ENCODE measurements at regions not wholly inside any gene's neighbourhood (a gene's known extent, or its start where the extent isn't known, plus 50 kb on each side); places are given as distances from the start of the nearest gene placed in this dataset.

DNA sequence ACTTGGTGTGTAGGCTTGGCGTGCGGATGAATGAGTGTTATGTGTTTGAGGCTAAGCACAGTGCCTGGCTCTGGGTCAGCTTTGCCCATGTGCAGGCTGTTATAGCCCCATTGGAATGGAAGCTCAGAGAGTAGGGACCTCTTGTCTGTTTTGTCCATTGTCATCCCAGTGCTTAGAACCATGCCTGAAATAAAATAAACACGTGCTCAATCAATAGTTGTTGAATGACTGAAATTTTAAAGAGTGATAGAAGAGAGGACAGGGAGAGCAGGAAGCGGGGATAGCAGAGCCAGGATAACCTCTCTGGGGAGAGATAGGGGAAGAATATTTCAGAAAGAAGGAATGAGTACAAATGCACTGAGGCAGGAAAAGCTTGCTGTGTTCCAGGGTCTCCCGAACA, 263.9 kb downstream of the HIVEP2 start:
- DNase-seq (ENCODE audit: low read depth) = no peak

DNA sequence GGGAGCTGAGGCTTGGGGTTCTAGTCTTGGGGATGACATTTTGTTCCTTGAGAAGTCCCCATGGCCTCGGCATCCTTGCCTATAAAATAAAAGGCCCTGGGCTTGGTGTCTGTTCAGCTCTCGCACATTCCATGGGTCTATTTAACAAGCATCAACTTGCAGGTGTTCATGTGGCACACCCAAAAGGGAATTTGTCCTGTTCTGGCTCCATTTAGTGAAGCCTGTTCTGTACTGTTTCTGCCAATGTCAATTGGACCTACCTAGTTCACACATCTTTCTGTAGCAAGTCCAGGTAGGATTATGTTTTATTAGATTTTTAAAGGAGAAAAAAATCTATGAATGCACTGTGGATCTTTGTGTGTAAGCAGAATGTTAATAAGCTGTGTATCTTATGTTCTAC, 262.0 kb downstream of the HIVEP2 start:
- DNase-seq (ENCODE audit: low read depth) = no peak

DNA sequence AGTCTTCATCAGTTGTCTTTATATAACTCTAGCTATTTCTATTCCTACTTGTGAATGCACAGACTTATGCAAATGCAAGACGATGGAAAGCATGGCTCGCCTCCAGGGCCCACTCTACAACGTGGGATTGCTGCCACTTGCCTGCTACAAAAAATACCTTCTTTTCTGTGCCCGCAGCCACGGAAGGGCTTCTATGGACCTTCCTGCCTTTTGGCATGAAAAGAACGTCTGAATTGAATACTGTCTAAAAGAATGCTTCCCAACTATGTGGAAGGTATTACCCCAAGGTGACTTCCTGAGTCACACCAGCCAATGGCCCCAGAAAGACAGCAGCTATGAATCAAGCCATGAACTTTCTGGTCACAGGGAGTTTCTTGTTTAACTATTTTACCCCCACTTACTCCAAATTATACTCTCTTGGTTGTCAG, 261.2 kb downstream of the HIVEP2 start:
- peak; percentile 86 for DNase-seq (ENCODE audit: low read depth)

DNA sequence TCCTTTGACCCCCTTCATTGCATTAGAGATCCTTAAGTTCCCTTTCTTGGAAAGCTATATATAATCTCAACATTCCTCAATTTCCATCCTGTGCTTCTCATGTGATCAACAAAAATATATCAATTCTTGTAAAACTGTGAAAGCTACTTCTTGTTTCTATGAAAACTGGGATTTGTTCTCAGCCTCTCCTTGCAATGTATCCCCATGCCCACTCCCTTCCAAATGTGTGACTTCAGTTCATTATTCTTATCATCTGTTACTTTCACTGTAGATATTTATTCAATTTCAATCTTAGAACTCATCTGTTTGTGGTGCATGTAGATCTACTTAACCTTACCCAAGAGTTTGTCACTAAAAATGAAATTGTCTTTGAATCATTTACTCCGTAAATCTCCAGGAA, 260.6 kb downstream of the HIVEP2 start:
- DNase-seq (ENCODE audit: low read depth) = no peak

DNA sequence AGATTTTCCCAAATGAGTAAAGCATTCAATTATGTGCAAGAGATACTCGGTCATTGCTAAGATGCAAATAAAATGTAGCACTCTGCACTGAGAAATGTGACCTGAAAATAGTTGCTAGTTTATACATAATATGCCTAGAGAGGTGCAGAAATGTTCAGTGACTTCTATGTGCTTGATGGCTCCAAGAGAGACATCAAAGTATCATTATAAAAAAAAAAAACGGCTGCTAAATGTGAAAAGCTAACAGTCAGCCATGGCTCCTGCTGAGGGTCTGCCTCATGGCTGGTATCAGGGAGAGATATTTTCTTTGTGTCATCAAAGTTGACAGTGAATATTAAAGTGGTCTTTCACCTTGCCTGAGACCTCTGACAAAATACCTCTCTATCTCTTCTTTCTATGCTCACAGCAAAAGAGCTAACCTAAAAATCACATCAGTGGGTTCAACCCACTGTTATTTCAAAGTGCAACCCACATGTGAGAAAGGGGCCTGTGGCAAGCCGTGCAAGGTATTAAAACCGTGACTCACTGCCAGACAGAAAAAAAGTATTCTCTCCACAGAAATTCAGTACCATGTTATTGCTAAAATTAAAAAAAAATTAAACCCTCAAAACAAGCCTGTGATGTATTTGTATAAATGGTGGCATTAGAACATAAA, 259.0 kb downstream of the HIVEP2 start:
- DNase-seq (ENCODE audit: low read depth) = no peak

DNA sequence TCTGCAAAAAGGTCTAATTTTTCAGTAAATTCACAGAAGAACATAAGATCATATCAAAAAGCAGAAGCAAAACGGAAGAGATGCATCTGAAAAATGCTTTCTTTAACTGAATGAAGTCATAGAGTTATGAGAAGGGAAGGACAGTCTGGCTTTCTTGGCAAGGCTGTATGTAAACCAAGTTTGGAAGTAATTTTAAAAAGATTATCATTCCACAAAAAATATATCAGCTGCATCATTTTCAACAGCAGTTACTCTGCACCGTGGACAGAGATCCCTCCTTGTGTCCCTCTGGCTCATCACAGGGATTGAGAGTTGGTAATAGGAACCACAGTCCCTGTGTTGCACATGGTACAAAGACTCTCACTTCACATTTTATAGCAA, 258.5 kb downstream of the HIVEP2 start:
- no peak for DNase-seq (ENCODE audit: low read depth)

DNA sequence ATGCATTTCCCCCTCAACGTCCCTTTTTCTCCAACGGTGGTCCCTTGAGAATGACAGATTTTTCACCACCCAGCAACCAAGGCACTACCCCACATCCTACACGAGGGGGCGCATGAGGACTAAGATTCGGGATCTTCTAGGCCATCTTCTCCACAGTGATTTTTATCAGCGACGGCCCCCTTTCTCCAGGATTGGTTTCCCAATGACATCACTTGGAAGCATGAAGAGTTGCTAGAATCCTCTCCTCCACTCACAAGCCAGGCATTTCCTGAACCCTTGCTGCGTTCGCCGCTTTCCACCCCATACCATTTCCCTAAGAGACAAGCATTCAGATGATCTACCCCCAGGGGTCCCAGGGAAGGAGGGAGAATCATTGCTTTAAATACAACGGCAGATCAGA, 252.0 kb downstream of the HIVEP2 start:
- peak; percentile 96 for DNase-seq (ENCODE audit: low read depth)

DNA sequence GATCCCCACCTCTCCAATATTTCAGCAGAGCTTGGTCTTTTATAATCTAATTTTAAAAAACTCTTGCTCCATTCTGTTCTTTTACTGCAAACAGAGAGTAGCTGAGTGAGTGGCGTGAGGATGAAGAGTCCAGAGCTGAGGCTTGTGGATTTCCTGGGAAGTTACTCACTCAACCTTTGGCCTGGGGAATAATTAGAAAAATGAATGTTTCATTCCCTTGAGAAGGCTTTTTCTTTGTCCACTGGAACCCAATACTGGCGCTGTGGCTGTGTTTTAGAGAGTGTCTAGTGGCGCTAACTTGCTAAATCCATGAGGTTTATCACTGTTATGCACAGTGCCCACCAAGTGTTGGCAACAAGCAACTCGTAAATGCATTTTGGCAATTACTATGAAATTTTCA, 251.5 kb downstream of the HIVEP2 start:
- peak; percentile 94 for DNase-seq (ENCODE audit: low read depth)

DNA sequence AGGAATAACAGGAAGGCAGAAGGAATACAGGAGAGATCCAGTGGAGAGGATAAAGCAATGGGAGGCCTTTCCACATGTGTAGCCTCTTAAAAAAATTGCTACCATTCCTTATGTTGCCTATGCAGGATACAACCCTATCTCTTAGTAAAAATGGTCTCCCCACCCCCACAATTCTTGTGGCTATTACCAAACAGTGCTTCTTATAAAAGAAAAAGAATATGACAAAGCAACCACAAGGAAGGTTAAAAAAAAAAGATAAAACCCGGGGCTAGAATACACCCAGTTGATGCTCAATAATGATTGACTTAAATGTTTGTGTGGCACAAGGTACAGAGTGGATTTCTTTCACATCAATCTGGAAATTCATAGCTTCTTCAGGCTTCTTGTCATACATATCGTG, 250.9 kb downstream of the HIVEP2 start:
- DNase-seq (ENCODE audit: low read depth) = peak; percentile 73

DNA sequence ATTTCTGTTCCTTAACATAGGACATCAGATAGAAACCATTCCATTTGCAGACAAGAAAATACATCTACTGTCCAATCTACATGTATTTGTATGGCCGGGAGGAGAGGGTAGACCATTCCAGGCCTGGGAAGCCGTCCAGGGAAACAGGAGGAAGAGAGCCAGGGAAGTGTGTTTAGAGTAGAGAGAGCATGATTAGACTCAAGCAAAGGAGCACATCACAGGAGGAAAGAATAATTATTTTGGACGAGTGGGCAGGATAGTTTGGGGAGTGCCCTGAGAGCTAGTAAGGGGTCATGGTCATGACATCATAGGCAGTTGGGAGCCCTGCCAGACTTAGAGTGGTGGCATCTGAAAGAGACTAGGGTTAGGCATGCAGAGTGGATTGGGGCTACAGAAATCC, 250.0 kb downstream of the HIVEP2 start:
- peak; percentile 25 for DNase-seq (ENCODE audit: low read depth)

DNA sequence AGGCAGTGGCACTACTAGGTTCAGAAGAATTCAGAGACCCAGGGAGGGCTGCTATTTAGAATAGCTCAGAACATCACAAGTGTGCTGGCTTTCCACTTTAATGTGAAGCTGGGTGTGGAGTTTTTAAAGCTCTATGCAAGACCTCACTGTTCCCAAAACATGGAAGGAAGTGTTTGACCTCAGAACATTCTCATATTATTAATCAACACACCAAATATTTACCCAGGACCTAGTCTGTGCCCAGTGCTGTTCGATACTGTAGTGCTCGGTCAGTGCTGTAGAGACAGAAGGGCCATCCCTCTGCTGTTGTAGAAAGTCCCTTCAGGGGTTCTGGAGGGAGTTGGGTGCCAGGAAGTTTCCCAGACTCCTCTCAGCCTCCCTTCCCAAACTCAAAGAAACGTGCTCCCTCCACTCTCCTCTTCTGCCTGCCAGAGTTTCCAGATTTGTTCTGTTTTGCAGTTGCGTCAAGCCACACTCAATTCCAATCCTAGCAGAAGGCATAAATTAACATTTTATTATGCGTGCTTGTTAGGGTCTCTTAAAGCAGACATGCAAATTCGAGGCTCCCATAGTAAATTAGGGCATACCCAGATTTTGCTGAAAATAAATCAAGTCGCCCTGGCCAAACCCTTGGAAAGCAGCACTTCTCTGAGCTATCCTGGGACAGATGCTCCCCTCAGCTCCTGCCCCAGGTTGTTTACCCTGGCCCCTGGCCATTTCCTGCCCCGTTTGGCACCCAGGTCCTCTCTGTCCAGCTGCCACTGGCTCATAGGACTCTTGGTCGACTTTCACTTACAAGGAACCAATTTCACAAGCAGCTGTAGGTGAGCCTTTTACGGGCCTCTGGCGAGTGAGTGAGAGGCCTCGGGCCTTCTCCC, 248.6 kb downstream of the HIVEP2 start:
- peak; percentile 83 for DNase-seq (ENCODE audit: low read depth)

DNA sequence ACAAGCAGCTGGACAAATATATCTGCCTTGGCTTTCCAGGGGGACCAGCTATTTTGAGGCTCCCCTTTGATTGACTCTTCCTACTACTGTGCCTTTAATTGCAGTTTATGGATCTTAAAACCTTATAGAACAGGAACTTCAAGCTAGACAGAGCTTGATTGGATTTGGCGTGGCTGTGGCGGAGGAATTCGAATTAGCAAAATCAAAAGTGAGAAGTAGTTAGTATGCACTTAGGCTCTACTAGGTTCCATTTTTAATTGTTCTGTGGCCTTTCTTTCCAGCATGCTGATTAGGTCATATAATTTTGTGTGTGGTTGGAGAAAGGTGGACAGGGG, 248.0 kb downstream of the HIVEP2 start:
- no peak for DNase-seq (ENCODE audit: low read depth)

DNA sequence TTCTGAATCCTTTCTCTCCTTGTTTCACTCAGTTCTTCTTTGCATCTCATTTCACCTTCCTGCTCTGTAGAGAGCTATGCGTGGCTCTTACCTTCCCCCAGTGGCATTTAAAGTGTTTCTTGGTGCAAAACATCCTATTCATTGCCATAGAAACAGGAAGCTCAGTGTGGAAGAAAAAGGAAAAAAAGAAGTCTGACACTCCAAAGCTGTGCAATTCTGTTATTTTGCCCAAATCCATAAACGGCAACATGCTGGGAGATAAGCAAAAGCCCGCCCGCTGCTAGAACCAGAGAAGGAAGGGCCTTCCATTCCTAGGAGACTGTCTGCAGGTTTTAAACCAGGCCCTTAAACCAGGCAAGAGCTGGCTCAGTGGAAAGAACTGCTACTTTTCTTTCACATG, 247.1 kb downstream of the HIVEP2 start:
- no peak for DNase-seq (ENCODE audit: low read depth)

DNA sequence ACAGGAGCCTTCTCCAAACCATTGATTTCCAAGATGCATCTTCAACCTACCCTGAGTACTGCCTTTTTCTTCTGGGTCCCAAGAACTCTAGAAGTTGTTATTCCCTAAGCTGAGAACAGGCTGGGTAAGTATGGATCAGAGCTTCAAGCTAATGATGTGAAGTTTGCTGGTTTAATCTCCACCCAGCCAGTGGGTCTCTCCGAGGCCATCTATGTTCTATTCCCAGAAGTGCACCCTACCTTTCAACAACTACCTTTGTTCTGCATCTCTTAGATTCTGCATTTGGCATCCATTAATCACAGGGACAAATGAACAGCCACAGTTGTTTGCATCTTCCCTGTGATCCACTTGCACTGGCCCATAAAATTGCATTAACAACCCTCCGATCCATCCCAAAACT, 246.2 kb downstream of the HIVEP2 start:
- no peak for DNase-seq (ENCODE audit: low read depth)

DNA sequence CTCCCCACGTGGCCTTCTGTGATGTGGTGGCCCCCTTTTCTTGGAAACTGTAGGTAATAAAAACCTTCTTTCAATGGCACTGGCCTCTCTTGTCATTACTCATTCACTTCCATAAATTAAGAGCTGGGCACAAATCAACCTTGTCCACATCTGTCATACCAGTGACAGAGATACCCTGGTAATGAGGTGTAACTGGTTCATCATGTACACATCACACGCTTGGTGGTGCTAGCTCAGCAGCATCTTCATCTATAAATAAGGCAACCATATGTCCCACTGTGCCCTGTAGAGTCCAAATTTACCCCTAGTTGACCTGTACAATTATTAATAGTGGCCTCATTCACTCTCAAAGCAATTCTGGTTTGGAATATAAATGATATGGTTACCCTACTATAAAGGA, 245.6 kb downstream of the HIVEP2 start:
- DNase-seq (ENCODE audit: low read depth) = no peak

DNA sequence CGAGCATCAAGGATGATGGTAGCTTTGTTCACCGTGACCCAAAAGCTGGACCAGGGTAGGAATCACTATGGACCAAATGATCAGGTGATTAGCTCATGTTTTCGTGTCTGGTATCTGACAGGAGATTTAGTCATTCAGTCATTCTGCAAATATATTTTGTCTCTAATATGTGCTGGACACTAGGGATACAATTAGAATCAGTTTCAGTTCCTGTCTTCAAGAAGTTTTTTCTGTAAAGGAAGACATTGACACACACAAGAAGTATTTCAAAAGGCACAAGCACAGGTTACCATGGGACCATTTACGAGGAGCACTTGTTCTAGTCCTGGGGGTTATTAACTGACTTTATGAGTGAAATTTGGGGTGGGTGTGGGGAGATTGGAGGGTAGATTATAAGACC, 244.9 kb downstream of the HIVEP2 start:
- DNase-seq (ENCODE audit: low read depth) = no peak

DNA sequence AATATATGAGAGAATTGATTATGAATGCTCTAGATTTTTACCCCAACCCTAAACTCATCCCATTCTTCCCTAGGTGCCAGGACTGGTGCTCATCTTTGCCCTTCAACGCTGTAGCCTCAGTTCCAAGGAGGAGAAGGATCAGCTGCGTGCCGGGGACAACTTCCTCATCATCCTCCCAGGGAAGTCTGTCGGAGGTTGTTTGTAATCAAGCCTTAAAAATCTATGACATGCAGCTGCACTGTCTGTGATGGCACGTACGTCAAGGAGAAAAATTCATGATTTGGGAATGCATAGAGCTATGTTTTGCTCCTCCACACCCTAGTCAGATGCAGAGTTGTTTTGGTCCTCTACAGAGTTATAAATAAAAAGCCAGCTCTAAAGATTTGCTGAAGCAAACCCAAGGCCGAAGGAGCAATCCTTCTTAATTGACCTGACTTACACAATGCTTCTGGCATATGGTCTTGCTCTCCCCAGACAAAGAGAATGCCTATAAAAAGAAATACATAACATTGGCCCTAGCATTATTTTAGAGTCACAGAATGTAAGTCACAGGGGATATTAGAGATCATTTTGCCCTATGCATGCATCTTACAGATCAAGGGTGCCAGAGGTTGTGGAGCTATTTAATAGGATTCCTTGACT, 244.2 kb downstream of the HIVEP2 start:
- DNase-seq (ENCODE audit: low read depth) = no peak

Data from M059J (cell line).